Left hindlimb (tissue), 1 donor: ENCODE measurements at regions not wholly inside any gene's neighbourhood (a gene's known extent, or its start where the extent isn't known, plus 50 kb on each side); places are given as distances from the start of the nearest gene placed in this dataset.

Experiments used
- DNase-seq: peaks from one replicate; pipeline ENCODE4 v3.0.0-alpha.2; 2018

DNA sequence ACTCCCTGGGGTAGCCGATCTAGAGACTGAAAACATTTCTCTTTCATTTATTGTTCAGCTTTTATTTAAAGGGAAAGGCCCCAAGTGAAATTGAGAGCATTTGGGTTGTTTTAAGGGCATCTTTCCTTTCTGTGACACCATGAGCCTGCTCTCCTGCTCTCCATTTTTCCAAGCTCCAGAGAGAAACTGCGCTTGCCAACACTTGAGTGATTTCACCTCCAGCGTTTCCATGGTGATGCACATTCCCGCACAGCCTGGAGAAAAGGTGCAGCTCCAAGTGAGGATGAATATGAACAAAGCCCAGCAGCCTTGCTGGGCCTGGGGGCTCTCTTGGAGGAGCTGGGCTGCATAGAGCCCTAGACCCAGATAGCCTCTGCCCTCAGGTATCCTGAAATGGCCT lies 159.2 kb upstream of the PPP2R3A start:
- DNase-seq: peak; percentile 41

DNA sequence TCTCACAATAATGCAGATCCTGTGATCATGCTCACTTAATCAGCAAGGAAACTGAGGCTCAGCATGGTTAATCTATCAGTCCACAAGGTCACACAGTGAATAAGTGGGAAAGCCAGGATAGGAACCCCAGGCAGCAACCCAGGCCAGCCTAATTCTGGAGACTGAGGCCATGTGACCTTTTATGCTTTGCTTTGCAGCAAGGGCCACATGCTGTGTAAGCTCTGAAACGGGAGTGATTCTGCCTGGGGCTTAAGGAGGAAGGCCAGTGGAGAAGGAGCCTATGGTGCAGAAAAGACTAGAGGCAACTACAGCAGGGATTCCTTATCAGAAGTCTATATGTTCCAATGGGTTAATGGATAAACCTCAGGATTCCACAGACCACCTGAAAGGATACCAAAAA lies 157.6 kb upstream of the PPP2R3A start:
- no peak for DNase-seq

DNA sequence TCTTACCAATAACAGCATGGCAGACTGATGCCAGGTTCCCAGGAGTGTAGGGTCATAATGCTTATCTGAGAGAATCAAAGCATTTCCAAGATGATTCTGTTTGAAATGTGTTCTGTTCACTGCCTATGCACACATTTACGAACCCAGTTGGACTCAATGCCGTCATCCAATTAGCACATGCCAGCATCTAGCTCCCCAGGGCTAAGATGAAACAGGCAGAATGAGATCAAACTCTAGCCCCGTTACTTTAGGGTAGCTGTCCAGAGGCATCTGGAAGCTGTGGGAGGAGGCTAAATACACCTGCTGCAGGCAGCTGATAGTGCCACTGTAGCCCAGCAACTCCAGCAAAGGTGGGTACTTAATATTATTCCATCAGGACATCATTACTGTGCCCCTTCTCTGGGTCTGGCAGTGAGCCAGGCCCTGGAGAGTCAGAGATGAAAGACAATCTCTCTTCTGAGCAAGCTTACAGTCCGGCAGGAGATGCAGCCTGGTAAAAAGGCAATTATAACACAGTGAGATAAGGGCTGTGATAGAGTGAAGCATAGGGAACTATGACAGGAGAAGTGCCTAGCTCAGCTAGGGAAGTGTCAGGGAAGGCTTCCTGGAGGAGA lies 156.4 kb upstream of the PPP2R3A start:
- no peak for DNase-seq

DNA sequence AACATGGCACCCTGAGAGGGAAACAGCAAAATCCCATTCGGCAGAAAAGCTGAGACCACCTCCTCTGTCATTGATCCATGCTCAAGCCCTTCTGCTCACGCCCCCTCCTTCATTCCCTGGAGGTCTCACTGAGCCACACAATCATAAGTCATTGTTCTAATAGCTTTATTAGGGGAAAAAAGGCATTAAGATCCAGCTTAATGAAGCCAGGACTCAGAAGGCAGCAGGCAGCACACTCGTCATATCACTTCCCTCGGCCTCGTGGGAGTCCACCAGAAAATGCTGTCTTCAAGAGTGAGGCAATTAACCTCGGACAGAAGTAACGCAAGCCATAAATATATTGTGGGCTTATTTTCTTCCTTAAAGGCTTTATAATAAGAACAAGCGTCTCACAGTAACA lies 153.9 kb upstream of the PPP2R3A start:
- DNase-seq: no peak

DNA sequence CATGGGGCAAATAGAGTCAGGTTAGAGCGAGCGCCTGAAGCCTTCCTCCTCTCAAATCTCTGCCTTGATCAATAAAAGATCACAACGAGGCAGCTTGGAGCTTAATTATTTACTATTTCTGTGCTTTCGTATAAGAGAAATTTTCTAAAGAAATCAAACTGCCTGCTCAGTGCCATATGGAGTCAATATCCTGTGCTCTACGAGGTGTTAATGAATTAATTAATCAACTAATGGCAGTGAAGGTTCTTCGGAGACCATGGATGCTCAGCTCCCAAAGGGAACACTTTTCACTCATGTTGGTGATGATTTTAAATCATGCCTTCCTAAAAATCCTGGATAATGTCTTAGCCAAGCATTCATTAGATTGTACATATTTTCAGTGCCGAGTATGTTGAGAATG lies 153.5 kb upstream of the PPP2R3A start:
- DNase-seq: no peak

DNA sequence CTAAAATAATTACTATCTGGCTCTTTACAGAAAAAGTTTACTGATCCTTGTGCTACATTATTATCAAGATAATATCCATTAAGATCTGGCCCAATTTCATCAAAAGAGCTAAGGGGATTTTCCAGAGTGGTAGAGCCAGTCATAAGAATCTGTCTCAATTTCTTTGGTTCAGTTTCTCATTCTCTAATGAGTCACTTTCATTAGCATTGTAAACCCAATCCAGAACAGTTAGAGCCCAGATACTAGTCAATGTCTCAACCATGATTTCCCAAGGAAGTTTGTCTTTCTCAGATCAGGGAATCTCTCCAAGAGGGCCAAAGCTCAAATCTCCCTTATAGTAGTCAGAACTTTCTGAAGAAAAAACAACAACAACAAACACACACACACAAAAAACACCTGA lies 131.1 kb upstream of the PPP2R3A start:
- DNase-seq: no peak

DNA sequence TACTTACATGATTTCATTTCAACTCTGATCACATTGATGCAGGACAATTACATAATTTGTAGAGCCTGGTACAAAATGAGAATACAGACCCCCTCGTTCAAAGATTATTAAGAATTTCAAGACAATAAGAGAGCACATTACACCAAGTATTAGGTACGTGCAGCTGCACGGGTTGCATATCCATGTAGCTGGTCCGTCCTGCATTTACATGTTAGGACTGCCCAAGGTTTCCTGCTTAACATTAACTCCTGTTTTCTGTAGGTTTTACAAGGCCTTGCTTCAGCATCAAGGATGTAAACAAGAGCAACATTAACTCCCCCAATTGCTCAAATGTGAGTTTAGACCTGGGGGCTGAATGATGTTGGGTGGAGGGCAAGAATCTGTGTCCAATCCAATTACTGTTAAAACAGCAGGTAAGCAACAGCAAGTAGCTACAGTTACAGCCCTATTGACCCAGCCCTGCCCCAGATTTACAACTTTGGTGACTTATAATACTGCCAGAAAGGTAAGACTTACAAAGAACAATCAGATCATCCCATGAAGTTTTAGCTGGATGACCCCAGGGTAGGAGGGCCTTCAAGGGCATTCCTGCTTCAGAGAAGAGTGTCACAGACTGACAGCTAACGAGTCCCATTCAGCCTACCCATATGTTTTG lies 127.4 kb upstream of the PPP2R3A start:
- DNase-seq: no peak

DNA sequence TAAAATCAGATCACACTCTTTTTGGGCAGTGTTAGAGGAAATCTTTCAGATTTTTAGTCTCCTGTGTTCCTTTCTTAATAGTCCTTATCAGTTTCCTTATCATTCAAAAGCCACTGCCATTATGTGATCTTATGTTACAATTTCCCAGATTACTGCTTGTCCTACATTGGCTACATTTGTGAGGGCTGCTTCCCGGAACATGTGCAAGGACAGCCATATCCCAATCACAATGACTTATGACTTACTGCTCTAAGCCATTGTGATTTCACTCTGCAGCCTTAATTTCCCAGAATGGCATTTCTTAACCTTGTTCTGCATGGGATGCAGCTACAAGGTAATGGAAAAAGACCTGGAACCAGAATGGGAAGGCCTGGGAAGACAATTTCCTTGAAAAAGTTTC lies 125.1 kb upstream of the PPP2R3A start:
- DNase-seq: no peak

DNA sequence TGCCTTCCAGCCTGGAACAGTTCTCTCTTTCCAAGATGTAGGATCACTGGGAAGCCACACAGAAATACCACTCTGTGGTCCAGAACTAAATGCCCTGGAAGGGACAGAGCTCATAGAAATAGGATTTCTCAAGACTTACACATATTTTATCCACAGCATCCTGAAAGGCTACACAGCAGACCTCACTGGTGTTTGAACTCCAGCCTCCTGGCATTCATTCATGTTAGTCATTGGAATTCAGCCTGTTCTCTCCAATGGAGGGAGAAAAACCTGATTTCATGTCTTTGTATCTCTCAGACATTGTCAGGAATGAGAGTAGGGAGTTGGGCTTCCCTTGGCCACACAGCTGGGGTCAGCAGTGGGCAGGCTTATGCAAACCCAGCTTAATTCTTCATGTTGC lies 121.1 kb upstream of the PPP2R3A start:
- no peak for DNase-seq

DNA sequence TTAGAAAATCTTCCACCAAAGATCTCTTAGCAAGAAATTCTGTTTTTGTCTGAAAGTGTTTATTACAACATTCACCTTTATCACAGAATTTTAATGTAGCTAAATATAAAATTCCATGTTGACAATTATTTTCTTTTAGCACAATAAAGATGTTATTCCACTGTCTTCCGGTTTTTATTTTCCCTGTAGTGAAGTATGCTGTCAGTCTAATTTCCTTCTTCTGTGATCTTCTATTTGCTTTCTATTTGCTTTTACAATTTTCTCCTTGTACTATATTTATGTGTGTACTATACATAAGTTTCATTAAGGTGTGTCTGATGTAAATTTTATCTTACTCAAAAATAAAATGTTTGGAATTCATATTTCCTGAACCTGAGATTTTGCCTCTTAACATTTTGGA lies 117.5 kb upstream of the PPP2R3A start:
- no peak for DNase-seq

DNA sequence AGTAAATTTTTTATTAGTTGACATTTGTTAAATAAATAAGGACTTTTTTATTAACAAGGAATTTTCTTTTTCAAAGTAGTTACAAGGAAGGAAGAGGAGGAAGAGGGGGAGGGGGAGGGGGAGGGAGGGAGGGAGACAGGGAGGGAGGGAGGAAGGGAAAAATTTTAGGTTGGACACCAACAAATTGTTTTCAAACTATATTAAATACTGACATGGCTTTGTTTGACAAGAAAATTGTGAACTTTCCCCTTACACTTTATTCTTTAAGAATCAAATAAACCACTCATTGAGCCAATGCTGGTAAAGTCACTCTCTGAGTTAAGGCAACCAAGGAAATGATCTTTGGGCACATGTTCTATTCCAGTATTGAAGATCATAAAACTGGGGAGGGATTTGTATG lies 115.7 kb upstream of the PPP2R3A start:
- DNase-seq: no peak

DNA sequence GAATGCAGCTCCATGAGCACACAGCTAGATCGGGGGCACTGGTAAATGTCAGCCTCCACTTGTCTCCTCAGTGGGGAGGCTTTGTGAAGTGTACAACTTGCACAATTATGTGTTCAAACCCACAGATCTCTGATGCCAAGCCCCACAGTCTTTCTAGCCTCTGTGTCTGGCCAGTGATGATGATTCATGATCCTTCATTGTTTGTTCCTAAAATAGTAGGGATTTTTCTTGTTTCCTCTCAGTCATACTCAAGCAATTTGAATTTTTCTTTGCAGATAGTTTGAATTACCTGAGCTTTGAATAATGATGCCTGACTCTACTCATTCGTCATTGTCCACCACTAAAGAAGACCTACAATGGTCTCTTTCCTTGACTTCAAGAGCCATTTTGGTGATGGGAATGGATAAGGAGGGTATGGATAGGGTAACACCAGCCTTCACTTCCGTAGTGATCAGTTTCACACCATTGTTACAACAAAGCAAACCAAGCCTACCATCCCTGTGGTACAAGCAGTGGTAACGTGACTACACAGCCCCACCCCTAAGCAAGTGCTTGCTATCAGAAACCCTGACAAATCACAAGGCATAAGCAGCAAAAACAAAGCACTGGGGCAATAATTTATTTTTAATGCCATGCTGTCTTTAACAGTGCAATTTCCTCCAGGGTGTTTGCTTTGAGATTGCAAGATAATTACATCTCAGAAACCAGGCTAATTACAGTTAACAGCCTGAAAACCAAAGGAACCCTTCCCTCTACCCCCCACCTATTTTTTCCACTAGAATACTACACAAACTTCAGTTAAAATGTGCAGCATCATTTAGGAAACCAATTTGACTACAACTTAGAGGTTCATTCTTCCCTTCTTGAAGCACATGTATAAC lies 114.1 kb upstream of the PPP2R3A start:
- no peak for DNase-seq

DNA sequence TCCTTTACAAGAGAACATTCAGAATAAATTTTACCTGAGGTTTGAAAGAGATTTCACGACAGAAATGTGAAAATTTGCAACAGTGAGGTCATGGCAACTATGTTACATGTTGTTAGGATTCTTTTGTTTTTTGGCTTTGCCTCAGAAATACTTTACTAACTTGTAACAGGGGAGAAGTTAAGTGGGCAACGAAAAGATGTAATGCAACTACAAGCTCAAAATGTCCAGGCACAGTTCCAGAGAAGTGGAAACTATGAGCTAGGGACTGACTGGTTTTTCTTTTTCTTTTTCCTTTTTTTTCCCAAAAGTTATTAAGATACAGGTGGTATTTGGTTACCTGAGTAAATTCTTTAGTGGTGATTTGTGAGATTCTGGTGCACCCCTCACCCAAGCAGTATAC lies 111.5 kb upstream of the PPP2R3A start:
- DNase-seq: no peak

DNA sequence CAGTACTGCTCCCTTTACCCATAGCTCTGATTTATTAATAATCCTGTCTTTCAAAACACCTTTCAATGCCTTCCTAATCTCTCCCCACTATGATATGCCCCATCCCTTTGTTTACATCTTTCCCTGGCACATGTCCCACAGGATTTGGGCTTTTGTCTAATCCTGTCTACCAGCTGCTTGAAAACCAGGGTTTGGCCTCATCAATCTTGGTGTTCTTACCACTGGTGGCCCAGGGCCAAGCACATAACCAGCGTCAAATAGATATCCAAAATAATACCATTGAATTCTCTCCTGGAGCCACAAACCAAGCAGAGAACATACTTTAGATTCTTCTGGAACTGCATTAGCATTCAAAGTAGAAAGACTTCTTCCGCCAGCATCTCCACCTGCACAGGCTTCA lies 104.8 kb upstream of the PPP2R3A start:
- DNase-seq: no peak

DNA sequence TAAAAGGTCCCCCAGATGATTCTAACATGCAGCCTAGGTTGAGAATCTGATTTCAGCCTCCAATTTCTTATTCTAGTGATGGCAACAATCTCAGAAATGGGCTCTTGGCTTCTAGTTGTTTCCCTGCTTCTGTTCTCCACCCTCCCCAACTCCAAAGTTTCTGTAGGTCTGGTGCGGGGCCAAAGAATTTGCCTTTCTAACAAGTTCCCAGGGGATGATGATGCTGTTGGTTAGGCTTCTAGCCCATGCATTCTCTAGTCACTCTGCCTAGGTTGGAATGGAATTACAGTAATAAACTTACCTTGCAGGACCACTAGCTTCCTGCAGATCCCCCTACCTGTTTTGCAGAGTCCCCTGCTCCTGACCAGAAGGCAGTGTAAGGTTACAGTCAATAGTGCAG lies 103.2 kb upstream of the PPP2R3A start:
- no peak for DNase-seq

DNA sequence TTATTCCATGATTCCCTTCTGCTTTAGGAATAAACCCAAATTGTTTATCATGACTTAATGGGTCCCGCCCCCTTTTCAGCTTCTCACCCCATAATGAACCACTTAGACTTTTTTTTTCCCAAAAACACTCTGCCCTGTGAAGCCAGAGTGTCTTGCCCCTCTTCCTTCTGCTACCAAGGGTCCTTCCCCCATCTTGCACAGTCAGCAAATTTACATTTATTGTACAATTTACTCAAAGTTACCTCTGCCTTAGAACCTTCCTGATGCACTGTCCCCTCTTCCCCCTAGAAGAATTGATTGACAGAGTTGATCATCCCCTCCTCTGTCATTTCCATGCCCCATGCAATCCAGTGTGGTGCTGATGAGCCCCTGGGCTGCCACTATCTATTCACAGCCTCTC lies 101.5 kb upstream of the PPP2R3A start:
- DNase-seq: no peak

DNA sequence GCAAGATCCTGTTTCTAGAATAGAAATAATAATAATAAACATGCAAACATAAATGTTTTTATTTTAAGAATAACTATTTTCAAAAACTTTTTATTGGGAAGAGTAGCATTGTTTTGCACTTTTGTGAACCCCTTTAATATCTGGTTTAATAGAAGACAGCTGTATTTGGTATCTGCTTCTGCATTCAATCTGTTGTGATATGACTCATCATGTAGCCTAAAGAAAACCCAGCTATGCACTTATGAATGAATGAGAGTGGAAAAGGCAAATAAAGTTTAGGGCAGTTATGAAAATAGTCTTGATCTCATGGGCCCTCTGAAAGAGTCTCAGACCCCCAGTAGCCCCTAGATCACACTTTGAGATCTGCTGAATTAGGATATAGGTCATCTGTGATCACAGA lies 100.4 kb upstream of the PPP2R3A start:
- DNase-seq: no peak

DNA sequence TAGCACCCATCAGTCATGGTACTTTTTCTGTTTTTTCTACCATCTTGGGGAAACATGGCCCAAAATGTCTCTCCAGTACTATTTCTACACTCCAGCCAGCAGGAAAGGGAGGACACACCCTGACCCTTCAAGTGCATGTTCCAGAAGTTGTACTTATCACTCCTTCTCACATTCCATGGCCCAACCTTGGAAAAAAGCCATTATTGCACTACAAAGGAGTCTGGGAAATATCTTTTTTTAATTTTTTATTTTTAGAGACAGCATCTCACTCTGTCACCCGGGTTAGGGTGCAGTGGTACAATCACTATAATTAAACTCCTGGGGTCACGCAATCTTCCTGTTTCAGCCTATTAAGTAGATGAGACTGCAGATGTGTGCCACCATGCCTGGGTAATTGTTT lies 100.0 kb upstream of the PPP2R3A start:
- no peak for DNase-seq

DNA sequence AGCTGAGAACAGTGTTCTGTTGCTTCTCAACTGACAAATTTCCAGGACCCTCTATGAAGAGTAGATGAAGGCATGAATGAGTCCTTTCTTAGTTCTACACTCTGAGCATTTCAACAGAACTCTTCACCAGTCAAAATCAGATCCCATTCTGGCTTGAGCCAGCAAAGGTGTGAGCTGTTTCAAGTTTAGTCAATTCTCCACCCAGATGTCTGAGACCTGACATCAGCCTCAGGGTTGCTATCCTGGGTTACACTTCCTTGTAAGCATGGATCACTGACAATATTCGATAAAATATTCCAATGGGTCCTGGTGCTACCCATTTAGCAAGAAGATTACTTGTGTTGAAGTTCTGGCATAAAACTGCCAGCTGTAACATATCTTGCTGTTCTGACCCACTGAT lies 97.6 kb upstream of the PPP2R3A start:
- no peak for DNase-seq

DNA sequence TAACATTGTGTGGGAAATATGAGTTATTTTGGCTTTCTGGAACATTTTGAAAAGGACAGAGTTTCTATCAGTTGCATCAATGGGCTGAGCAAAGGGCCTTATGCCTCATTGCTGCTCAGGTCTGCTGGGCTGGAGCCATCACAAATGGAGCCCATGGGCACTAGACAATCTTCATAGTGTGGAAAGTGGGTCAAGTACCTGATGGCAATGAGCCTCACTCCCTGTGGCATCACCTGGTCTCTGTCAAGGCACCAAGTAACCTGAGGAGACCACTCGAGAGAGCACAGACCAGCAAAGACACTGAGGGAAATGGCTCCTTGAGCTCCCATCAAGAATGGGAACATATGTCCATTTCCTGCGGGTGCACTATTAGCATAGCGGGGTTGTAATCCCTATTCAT lies 96.7 kb upstream of the PPP2R3A start:
- DNase-seq: no peak

DNA sequence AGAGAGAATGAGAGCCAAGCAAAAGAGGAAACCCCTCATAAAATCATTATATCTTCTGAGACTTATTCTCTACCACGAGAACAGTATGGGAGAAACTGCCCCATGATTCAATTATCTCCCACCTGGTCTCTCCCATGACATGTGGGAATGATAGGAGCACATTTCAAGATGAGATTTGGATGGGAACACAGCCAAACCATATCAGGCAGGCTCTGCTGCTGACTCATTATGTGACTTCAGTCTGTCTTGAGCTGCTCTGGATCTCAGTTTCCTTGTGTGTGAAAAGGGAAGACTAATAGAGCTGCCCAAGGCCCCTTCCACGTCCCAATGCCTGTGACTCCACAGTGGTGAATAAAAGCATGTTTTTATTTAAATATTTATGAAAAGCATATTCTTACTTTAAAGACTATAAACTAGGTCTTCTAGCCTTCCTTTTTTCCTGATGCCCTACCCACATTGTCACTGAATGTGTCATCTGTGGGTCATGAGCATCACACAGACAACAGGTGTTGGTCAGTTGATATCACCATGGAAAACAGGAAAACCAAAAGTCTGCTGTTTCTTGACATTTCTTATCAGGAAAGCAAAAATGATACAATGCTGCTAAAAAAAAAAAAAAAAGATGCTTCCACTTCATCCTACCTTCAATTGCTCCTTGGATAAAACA lies 96.0 kb upstream of the PPP2R3A start:
- DNase-seq: no peak

DNA sequence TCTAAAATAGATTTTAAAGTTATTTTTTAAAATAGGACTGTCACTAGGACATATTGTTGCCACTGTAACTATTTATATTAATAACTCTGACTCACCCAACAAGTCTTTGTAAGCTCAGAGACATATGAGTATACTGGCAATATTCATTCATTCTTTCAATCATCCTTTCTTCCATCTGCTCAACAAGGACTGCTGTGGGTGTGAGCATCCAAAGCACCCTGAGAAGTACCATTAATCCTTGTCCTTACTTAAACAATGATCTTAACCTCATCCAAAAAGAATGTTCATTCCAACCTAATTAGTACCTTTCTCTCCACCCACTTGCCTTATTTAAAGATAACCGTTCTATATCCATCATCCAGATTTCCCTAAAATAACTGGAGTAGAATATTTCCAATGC lies 94.2 kb upstream of the PPP2R3A start:
- no peak for DNase-seq

DNA sequence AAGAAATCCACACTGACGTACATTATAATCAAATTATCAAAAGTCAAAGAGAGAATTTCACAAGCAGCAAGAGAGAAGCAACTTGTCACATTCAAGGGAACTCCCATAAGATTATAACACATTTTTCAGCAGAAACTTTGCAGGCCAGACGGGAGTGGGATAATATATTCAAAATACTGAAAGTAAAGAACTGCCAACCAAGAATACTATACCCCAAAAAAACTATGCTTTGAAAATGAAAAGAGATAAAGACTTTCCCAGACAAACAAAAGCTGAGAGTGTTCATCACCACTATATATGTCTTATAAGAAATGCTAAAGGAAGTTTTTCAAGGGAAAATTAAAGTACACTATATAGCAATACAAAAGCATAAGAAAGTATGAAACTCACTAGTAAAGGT lies 91.5 kb upstream of the PPP2R3A start:
- no peak for DNase-seq

DNA sequence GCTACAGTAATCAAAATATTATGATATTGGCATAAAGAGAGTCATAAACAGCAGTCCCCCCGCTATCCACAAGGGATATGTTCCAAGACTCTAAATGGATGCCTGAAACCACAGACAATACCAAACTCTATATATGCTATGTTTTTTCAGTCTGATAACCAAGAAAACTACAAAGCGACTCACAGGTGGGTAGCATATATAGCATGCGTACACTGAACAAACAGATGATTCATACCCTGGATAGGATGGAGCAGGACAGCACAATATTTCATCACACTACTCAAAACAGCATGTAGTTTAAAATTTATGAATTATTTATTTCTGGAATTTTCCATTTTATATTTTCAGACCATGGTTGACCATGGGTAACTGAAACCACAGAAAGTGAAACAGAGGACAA lies 87.0 kb upstream of the PPP2R3A start:
- DNase-seq: no peak
